GM18861 (cell line): ENCODE measurements at regions not wholly inside any gene's neighbourhood (a gene's known extent, or its start where the extent isn't known, plus 50 kb on each side); places are given as distances from the start of the nearest gene placed in this dataset.

Source experiments
- ATAC-seq: cut with Tn5 transposase; IDR thresholded peaks from one replicate; pipeline ENCODE4 v1.9.1; 2021; ENCODE audit not compliant: unreplicated experiment

DNA sequence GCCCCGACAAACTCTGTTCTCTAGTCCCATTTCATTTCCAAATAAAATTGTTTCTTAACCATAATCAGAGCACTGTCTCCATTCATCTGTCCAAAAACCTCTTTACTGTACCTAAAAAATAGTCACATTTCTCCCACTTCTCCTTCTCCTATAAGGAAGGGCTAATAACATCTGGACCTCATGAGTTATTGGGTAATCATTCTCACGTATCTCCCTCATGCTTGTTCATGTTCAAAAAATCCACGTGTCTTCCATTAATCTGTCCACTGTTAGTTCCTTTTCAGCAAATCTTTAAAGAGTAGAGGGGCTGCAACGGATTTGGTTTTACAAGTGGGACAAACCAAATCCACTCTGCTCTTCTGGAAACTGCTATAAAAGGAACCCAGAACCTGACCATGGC lies 1418.8 kb downstream of the MRPL39 start:
- no peak for ATAC-seq

DNA sequence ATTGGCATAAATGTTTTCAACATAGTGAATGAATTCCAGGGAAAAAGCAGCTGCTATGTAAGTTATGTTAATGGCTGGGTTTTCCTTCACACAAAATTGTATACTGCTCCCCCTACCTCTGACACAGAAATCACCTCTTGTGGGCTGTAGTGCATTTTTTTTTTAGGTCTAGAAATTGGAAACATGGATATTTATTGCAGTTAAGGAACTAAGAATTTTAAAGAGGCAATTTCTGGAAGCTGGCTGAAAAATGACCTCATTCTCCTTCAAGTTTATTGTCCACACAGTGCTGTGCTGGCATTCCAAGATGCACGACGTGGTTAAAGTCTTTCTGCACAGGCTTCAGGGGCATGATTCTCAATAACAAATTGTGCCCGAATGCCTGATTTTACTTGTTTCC lies 1424.2 kb downstream of the MRPL39 start:
- ATAC-seq = no peak

DNA sequence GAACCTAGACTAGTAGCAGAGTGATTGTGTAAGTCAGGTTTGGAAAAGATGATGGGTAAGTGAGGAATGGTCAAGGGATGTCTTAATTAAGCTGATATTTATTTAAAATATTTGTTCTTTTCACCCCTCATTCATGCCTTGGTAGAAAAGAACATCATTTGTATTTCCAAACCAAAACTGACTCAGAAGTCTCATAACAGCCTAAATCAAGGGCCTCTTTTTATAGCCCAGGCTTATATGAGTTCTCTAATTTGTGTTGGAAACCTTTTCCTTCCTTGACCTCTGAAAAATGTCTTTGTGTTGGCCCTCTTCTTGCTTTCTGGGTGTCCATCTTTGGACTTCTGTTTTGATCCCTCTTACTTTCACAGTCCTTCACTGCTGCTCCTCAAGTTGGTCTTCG lies 1428.2 kb downstream of the MRPL39 start:
- no peak for ATAC-seq

DNA sequence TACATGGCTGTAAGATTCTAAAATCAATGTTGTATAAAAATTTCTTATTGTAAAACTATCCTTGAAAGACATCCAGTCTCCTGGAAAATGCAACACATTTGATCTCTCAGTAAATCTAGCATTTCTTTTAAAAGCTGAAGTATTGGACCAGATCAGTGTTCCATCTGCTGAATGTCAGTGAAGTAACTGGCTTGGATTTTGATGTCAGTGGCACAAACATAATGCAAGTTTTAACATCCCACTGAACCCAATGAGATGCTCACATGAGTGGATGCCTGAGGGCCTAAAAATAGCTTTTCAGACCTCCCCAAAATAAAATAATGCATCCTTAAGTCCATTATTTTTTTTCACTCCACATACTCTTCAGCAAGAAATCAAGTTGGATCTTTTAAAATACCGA lies 1432.2 kb downstream of the MRPL39 start:
- ATAC-seq = no peak

DNA sequence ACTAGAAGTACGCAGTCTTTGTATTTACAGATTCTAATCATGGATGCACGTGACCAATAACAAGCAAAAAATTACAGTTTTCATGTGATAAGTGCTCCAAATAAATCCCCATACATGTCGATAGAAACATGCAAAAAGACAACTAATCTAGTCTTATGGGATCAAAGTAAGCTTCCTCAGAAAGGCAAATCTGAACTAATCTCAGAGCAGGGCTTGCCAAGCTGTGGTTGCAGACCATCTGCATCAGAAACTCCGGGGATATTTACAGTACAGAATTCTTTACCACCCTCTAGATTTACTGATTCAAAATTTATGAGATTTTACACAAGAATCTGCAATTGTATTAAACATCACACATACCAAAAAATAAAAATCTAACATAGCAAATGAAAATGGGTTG lies 1435.5 kb downstream of the MRPL39 start:
- ATAC-seq = no peak

DNA sequence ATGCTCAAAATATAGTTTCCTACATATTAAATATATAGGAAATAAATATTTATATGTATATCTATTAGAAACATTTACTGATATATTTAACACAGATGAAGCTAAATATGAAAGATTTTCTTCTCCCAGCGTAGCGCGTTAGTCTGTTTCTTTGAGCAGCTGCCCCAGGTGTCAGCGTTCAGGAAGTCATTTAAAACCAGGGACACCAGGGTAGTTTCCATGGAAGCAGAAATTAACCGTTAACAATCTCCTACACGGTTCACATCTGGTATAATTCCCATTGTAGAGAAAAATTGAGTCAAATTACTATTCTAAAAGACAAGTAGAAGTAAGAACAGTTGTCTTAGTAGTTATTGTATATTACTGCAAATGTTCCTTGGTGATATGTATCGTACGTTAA lies 1443.7 kb downstream of the MRPL39 start:
- ATAC-seq = no peak

DNA sequence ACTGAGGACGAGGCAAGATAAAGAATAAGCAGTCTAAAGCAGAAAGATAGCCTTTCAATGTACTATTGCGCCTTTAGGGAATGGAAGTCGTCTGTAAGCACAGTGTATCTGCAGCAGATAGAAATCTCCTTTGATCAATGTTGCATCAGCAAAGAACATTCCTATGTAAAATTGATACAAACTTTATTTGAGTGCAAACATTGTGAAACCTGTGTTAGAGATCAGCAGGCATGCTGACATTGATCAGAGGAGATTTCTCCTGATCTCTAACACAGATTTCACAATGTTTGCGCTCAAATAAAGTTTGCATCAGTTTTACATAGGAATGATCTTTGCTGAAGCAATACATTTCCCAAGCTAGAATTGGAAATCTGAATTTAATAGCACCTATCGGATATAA lies 1446.8 kb downstream of the MRPL39 start:
- no peak for ATAC-seq

DNA sequence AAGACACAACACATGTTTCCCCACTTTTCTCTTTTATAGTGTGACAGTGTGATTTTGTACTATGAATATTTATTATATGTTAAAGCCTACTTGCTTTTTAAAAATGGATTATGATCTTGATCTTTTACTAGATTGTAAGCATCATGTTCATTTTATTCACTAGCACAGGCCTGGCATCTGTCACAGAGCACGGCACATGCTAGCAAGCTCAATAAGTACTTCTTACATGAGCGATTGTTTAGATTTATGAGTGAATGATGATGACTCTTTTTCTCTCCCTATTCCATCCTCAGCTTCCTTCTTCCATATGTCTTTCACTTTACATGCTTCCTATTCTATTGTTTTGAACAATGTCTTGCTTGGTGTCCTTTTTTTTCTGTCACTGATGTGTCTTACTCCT lies 1454.1 kb downstream of the MRPL39 start:
- ATAC-seq = no peak

DNA sequence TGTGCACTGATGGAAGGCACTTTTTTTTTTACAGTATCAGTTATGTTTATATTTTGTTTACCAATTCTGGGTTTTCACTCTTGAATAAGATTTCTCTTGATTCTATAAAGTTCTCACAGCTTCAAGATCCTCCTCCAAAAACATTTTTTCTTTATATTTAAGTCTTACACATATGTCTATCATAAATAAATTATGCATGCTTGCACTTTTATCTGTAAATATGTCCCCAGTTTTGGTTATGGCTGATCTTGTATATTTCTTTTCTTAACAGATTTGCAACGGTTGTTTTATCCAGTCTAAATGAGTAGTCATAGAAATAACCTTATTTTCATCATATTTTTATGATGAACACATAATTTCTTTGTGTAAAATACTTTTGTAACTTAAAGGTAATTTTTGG lies 1456.5 kb downstream of the MRPL39 start:
- no peak for ATAC-seq

DNA sequence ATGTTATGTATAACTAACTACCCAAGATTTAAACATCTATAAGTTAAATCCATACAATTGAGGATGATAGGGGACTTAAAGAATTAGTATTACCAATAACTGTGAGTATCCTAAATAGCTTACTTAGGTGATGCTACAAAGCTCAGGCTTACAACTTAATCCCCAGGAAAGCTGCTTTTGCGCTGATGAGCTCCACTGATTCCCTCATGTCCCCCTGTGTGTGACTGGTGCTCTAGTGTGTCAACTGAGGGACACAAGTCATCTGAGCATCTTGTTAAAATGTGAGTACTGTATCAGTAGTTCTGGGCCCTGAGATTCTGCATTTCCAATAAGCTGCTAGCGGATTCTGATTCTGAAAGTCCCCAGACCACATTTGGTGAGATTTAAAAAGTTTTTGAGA lies 1458.8 kb downstream of the MRPL39 start:
- ATAC-seq = no peak

DNA sequence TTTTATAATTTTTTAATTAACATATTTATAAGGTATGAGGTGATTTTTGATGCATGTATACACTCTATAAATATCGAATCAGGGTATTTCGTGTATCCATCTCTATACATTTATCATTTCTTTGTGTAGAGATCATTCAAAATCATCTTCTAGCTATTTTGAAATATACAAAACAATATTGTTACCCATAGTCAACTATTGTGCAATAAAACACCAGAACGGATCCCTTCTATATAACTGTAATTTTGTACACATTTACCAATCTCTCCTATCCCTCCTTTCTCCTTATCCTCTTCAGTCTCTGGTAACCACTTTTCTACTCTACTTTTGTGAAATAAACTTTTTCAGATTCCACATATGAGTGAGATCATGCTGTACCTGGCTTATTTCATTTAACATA lies 1459.6 kb downstream of the MRPL39 start:
- ATAC-seq = no peak

DNA sequence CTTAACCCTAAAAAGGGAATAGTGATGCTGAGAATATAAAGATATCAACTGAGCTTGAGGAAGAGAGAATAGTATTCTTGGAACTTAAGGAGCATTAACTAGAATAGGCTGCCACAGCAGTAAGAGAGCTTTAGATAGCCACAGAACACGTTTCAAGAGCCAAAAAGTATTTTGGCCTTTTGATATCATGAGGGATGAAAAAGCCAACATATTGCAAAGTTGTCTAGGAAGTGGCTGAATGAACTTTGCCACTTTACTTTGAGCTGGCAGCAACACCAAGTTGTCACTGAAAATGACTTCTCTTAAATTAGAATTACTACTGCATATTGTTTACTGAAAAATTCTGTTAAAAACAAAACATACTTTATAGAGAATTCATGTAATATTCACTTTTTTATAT lies 1476.2 kb downstream of the MRPL39 start:
- no peak for ATAC-seq

DNA sequence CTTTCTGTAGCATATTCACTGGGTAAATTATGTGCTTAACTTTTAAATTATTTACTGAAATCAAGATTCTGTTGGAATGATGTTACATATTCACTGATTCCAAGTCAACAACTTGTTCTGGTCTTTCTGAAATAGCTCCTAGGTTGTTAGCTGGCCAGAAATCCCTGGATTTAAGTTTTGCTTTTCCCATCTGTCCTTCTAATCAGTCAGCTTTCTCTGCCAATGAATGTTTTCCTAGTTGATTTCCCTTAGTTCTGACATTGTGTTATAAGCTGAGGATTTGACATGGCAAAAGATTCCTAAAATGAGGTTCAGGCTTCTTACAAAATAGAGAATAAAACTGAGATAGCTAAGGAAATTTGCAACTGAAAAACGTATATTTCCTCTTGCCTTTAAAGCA lies 1479.6 kb downstream of the MRPL39 start:
- ATAC-seq = no peak

DNA sequence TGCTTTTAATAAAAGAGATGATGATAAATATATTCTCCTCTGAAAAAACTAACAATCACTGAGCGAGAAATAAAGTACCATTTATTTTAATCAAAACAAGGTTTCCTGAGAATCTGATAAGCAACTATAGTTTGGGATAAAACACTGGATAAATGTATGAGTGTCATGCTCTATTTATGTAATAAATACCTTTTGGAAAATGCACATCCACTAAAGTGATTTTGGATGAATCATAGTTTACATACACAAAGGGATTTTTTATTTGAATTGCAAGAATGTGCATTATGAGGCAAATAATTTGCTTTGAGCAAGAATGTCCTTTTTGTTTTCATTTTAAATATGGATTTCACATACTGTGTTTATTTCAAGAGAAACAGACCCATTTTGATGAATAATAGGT lies 1483.5 kb downstream of the MRPL39 start:
- ATAC-seq = no peak

DNA sequence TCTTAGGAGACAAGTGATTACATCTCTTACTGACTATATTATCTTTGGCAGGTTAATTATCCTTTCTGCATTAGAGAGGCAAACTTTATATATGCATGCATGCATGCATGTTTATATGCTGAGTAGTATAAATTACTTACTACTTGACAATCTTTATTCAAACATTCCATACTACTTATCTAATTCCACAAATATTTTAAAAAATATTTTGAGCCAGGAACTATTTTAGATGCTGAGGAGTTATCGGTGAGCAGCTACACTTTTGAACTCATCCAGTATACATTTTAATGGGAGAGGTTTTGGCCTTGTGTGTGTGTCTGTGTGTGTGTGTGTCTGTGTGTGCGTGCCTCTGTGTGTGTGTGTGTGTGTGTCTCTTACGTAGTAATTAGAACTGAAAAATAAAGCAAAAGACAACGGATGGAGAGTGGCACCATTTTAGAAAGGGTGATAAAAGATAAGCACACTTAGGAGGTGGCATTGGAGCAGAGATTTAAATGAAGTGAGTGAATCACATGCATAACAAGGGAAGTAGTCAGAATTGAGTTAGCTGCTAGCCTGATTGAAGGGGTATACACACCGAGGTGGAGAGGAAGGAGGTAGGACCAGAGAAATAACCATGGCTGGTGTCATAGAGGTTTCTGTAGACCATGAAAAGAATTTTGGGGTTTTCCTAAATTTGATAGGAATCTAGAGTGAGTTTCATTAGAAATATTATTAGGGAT lies 1488.4 kb downstream of the MRPL39 start:
- no peak for ATAC-seq

DNA sequence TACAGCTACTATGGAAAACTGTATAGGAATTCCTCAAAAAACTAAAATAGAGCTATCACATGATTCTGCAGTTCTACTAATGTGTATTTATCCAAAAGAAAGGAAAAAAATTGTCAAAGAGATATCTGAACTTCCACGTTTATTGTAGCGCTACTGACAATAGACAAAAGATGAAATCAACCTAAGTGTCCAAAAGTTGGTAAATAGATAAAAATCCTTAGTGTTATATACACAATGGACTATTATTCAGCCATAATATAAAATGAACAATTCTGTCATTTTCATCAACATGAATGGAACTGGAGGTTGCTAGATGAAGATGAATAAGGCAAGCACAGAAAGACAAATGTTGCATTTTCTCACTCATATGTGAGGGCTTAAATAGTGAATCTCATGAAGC lies 1492.1 kb downstream of the MRPL39 start:
- ATAC-seq = no peak

DNA sequence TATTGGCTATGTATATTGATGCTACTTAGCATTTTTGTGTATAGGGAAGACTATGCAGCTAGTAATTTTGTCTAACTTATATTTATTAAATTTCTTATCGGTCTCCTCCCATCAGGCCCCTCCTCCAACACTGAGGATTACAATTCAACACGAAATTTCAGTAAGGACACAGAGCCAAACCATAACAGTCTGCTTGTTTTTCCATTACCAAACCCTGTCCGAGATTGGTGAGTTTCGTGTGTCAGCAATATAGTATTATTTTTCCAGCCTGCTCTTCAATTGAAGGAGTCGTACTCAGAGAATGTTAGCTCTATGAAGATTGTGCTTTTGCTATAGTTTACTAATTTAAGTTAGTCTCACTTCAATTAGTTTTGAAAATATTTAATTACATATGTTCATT lies 1495.3 kb downstream of the MRPL39 start:
- no peak for ATAC-seq

DNA sequence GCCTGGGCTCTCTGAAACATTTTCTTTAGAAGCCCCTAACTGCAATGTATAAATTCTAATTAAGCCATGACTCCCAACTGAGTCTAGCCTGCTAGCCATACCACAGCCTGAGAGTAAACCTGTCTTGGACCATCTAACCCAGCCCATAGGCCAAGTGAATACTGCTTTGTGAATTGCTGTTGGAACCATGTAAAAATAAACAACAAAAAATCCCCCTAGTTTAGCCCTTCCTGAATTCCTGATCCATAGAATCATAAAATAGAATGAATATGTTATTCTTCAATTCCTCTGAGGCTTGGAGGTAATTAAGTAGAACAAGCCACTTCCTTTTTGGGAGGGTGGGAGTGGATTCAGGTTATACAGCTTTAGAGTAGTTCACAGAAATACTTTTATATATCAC lies 1496.4 kb downstream of the MRPL39 start:
- no peak for ATAC-seq

DNA sequence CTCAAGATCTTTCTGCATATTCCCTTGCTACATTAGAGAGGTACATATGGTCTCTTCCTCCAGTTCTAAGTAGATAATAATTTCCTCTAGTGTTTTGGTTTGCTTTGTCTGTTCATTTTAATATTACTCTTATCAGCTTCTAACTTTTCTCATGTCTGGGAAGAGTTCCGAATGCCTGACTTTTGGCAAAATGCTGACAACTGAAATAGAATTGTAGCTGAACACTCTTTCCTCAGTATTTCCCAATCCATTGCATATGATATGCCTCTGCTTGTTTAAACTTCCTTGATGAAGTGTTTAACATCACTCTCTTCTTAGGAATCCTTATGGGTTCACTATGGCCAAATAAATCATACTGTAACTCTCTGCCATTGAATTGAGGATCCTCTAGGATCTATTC lies 1510.1 kb downstream of the MRPL39 start:
- ATAC-seq = no peak

DNA sequence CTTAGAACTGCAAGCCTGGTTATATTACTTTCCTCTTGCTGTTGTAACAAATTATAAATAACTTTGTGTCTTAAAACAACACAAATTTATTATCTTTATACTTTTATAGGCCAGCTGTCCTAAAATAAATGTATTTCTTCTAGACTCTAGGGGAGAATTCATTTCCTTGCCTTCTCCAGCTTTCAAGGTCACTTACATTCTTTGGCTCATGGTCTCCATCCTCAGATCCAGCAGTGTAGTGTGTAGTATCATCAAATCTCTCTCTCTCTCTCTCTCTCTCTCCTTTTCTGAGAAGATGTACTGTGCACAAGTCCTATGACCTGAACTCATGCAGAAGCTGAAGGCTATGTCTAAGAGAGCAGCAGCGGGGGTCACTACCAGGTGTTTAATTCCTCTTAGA lies 1510.6 kb downstream of the MRPL39 start:
- no peak for ATAC-seq

DNA sequence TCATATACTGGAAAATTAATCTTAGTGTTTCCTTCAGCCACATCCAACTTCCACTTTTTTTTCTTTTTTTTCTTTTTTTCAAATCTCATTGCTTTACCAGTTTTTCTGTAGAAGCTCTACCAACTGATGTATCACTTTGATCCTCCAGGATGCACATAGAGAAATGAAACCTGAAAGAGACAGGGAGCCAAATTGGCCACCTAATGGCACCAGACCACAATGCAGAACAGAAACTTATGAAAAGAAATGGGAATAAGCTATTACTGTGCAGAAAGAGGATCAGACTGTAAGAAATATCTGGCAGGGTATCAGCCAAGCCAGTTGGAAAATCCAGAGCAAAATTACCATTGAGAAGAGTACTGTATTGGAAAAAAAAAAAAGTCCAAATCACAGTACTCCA lies 1514.2 kb downstream of the MRPL39 start:
- no peak for ATAC-seq

DNA sequence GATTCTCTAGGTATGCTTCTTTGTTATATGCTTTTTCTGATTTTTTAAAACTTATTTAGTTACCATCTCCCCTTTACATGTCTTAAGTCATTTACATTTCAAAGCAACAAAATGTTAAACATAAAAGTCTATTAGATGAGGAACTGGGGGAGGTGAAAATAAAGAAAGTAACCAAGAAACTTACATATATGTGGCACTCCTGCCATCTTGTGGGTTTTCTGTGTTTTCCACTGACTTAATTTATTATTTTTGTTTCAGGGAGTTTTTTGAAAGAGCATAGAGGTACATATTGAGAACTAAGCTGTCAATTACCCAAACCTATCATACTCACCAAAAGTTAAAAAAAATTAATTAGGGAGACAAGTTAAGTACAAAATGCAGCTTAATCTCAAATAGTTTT lies 1531.1 kb downstream of the MRPL39 start:
- ATAC-seq = no peak

DNA sequence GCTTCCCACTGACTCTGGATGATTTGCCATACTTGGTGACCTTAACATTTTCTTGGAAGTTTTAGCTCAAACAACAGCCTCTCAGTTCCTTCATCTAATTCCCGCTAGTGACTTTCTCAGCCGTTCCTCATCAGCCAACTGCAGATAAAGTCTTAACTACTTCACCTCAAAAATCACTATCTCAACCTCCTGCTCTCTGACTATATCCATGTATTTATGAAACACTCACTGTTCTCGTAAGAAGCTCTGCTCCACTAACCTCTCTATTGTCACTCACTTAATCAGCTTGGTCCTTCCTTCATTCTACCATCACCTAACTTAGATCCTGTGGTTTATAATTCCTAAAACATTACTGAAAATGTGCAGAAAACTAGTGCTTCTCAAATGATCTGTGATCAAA lies 1551.6 kb downstream of the MRPL39 start:
- ATAC-seq = no peak

DNA sequence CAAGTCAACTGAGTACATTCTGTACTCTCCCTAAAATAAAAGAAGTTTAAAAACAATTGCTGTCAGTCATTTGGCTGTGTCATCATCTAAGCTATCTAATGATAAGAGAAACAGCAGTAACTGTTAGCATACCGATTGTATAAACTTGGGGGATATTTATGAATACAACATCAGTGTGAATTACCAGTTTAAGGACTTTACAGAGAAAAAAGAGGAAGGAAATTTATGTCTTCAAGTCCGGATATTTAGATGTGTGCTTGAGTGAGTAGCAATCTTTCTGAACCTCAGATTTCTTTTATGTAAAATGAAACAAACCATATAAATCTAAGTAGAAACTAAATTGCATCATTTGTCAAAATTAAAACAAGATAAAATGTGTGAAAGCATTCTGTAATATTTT lies 1557.0 kb downstream of the MRPL39 start:
- ATAC-seq = no peak
